HG03103 (cell line): ENCODE measurements at regions not wholly inside any gene's neighbourhood (a gene's known extent, or its start where the extent isn't known, plus 50 kb on each side); places are given as distances from the start of the nearest gene placed in this dataset.
"Not testable (repeated sequence)": the region's sequence is repeated elsewhere in the genome, so short reads cannot be mapped to it uniquely, and the experiment has no call there.

Experiments used
- ATAC-seq: cut with Tn5 transposase; IDR thresholded peaks from one replicate; pipeline ENCODE4 v1.9.1; 2021; ENCODE audit warnings: low read depth; ENCODE audit not compliant: unreplicated experiment

- ATAC-seq = not testable (repeated sequence)
These were observed 1065.1 kb downstream of the RPIA start for GRCh38 chr2:89756616-89757015.

DNA sequence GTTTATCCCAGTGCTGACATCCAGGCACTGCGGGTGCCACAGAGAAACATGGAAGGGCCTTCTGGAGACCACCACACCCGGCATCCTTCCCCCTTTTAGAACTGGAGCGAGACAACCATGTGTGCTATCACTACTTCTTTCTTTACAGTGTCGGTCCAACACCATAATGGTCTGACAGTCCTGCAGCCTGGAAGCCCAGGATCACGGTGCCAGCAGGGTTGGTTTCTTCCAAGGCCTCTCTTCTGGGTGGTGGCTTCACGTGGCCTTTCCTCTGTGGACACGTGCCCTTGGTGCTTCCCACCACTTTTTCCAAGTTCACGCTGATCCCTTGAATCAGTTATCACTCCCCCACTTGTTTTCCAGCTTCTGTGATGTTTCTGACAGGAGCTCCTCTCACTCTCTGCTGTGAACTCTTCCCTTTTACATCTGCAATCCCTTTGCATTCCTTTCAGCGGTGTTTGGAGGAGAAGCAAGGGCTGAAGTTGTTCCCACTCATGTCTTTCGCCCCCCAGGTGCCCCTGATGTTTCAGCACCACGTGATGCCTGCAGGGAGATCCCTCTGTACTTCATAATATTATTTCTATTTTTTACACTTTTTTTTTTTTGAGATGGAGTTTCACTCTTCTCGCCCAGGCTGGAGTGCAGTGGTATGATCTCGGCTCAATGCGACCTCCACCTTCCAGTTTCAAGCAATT lies 1067.0 kb downstream of the RPIA start:
- ATAC-seq = not testable (repeated sequence)

DNA sequence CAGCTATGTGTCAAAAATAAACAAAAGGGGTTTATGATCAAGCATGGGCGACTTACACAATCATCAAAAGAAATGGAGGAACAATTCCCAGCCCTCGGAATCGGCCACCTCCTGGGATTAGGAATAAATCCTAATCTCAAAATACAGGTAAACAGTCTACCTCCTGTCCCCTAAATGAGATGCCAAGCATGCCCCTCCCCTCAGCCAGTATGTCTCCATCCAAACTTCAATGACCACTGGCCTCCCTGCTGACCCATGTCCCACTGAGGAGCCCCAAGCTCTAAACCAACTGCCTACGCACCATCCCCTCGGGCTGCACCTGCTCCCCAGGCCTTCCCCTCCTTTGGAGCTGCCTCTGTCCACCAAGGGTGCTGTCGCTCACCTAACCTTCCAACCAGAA lies 1069.3 kb downstream of the RPIA start:
- ATAC-seq = not testable (repeated sequence)

DNA sequence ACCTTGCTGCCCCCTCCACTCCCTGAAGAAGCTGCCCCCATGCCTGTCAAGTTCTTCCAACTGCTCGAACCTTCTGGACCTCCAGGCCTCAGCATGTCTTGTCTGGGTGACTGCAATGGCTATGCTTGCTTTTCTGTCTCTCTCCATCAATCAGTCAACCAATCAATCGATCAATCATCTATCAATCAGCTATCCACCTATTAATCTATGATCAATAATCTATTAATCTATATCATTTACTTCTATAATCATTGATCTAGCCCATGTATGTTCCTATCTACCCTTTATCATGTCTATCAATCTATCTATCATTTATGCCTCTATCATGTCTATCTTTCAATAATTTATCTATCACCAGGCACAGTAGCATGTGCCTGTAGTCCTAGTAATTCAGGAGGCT lies 1069.7 kb downstream of the RPIA start:
- not testable (repeated sequence) for ATAC-seq

DNA sequence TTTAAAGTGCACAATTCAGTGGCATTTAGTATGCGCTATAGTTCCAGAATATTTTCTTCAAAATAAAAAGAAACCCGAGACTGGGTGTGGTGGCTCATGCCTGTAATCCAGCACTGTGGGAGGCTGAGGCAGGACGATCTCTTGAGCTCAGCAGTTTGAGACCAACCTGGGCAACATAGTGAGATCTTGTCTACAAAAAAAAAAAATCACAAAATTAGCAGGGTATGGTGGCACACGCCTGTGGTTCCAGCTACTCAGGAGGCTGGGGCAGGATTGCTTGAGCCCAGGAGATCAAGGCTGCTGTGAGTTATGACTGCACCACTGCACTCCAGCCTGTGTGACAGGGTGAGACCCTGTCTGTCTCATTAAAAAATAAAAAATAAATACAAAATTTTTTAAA lies 1070.4 kb downstream of the RPIA start:
- not testable (repeated sequence) for ATAC-seq

DNA sequence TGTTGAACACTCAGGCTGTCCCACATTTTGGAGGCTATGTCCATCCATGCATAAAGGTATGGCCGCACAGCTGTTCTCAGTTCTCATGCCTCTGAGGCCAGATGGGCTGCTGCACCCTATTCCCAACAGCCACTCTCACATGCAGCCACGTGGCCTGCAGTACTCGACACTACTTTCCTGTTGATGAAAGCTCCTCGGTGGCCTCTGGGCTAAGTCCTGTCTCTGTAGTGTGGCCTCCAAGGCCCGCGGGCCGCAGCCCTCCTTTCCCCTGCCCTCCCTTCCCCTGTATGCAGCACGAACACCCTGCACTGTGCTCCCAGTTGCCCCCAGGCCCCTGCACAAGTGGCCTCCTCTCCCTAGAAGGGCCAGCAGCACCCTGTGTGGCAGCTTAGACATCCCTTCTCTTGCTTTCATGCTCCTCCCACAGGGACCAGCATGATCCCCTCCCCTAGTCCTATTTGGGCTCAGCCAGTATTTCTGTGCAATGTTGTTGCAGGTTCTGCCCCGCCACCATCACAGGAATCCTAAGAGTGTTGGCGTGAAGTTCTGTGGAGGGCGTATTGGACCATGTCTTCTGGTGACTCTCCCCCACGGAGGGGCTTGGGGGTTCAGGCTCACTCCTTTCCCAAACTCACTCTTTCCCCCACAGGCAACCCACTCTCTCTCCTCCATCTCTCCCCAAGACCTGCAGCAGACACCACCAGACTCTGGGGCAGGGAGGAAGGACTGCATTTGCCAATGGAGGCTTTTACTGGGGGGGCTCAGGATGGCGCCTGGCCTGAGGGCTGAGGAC lies 1071.2 kb downstream of the RPIA start:
- ATAC-seq = not testable (repeated sequence)

- no peak for ATAC-seq
These were observed 1071.7 kb downstream of the RPIA start for GRCh38 chr2:89763254-89763580.

DNA sequence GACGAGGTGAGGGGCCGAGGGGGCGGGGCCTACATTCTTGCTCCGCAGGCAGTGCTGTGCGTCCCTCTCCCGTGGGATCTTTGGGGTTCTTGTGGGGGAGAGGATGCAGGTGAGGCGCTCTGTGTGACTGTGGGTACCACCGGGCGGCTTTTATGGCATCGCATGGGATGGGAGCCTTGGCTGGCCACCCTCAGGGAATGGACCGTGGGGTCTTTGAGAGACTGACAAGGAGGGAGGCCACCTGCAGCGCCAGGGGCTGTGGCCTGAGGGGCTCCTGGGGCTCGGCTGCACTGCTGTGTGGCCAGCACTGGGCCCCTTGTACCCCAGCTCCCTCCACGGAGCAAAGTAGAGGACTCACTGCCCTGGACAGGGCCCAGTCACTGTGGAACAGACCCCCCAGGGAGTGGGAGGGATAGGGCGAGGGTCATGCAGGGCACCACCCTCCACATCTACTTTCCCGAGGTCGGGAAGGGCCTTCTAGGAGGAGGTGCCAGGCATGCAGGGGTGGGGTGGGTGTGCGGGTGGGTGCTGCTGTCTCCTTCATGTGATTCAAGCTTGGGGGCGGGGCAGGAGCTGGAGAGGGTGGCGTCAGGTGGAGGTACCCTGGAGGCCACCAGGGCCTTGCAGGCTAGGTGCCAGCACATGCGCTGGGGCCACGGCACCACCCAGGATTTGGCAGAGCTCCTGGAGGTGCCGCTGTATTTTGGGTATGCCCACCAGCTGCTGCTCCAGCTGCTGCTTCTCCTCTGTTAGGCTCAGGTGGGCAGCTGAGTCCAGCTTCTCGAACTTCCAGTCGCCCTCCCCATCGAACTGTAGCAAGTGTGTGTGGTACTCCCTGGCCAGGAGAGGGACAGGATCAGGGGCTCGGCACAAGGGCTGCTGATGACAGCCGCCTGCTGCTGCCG lies 1072.4 kb downstream of the RPIA start:
- no peak for ATAC-seq

GRCh38 chr2:89764571-89765360 lies 1073.3 kb downstream of the RPIA start:
- ATAC-seq = not testable (repeated sequence)

DNA sequence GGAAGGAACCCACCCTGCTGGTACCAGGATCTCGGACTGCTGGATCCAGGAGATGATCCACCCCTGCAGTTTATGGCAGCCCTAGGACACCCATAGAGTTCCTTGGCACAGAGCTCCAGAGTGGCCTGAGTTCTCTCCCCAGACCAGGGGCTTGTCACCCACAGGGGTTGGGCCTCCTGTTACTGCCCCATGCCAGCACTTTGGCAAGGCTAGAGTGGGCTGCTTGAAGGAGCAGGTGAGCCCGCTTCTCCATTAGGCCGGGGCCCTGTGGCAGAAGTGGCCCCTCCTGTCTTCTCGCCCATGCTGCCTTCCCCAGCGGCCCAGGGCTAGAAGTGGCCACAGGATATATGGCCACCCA lies 1073.9 kb downstream of the RPIA start:
- not testable (repeated sequence) for ATAC-seq

- ATAC-seq = not testable (repeated sequence)
These were observed 1074.9 kb downstream of the RPIA start for GRCh38 chr2:89766141-89766990.

- ATAC-seq = not testable (repeated sequence)
These were observed 1075.6 kb downstream of the RPIA start for GRCh38 chr2:89767058-89767457.

DNA sequence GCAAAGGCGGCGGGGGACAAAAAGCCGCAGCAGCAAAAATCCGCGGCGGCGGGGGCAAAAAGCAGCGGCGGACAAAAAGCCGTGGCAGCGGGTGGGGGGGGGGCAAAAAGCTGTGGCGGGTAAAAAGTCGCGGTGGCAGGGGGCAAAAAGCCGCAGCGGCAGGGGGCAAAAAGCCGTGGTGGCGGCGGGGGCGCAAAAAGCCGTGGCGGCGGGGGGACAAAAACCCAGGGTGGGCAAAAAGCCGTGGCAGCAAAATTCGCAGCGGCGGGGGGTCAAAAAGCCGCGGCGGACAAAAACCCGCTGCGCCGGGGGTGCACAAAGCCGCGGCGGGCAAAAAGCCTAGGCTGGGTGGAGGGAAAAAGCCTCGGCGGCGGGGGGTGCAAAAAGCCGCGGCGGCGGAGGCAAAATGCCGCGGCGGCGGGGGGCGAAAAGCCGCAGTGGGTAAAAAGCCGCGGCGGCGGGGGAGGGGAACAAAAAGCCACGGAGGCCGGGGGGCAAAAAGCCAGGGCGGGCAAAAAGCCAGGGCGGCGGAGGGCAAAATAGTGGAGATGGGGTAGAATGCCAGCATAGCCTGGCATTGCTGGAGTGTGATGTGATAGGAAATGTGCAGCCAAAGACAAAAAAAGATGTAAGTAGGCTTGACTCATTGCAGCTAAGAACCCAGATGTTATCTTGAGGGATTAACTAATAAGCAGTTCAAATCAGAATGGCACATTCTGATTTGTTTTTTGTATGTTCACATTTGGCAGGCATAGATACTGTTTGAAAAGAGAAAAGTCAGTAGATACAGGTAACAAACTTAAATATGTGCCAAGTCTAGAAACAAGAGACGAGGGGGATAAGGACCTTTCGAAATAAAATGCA lies 1076.3 kb downstream of the RPIA start:
- no peak for ATAC-seq

DNA sequence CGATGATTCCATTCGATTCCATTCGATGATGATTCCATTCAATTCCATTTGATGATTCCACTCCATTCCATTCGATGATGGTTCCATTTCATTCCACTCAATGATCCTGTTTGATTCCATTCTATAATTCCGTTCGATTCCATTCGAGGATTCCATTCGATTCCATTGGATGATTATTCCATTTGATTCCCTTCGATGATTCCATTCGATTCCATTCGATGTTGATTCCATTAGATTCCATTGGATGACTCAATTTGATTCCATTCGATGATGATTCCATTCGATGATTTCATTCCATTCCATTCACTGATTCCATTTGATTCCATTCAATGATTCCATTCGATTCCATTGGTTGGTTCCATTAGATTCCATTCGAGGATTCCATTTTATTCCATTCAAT lies 1084.4 kb downstream of the RPIA start:
- no peak for ATAC-seq

DNA sequence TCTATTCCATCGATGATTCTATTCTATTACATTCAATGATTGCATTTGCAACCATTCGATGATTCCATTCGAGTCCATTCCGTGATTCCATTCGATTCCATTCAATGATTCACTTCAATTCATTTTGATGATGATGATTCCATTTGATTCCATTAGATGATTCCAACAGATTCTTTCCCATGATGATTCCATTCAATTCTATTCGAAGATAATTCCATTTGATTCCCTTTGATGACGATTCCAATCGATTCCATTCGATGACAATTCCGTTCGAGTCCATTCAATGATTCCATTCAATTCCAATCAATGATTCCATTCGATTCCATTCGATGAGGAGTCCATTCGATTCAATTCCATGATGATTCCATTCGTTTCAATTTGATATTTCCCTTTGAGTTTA lies 1088.8 kb downstream of the RPIA start:
- ATAC-seq = no peak

DNA sequence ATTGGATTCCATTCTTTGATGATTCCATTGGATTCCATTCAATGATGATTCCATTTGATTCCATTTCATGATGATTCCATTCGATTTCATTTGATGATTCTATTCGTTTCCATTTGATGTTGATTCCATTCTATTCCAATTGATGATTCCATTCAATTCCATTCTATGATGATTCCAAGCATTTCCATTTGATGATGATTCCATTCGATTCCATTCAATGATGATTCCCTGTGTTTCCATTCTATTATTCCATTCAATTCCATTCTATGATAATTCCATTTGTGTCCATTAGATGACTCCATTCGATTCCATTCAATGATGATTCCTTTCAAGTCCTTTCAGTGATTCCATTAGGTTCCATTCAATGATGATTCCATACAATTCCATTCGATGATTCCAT lies 1090.5 kb downstream of the RPIA start:
- ATAC-seq = no peak

DNA sequence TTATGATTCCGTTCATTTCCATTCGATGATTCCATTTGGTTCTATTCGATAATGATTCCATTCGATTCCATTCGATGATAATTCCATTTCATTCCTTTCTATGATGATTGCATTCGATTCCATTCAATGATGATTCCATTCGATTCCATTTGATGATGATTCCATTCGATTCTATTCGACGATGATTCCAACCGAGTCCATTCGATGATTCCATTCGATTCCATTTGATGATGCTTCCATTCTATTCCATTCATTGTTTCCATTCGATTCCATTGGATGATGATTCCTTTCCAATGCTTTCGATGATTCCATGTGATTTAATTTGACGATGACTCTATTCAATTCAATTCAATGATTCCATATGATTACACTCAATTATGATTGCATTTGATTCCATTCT lies 1093.5 kb downstream of the RPIA start:
- no peak for ATAC-seq

GRCh38 chr2:89785528-89785927 lies 1094.1 kb downstream of the RPIA start:
- ATAC-seq = not testable (repeated sequence)

GRCh38 chr2:89786642-89787041 lies 1095.2 kb downstream of the RPIA start:
- not testable (repeated sequence) for ATAC-seq
